H1 (cell line): ENCODE measurements at regions not wholly inside any gene's neighbourhood (a gene's known extent, or its start where the extent isn't known, plus 50 kb on each side); places are given as distances from the start of the nearest gene placed in this dataset. TPM values are rescaled to one million over a fixed set of nuclear protein-coding genes. Genes with fewer than 3 reads are reported as not detected.

Experiments used
- small RNA-seq: library from polyadenylated mRNA; stranded (forward); fragments of <200 nt; extraction: miRNeasy Mini kit (QIAGEN cat#:217004); gene quantifications from one replicate; pipeline ENCODE3, GENCODE V24; 2013; ENCODE audit not compliant: insufficient read depth

Small RNA genes in the stretch of these regions (small RNA-seq; reads per million reads assigned to genes)
- not detected for gene AC093303.1
